ENCODE measurements at regions not wholly inside any gene's neighbourhood (a gene's known extent, or its start where the extent isn't known, plus 50 kb on each side); places are given as distances from the start of the nearest gene placed in this dataset.

DNA sequence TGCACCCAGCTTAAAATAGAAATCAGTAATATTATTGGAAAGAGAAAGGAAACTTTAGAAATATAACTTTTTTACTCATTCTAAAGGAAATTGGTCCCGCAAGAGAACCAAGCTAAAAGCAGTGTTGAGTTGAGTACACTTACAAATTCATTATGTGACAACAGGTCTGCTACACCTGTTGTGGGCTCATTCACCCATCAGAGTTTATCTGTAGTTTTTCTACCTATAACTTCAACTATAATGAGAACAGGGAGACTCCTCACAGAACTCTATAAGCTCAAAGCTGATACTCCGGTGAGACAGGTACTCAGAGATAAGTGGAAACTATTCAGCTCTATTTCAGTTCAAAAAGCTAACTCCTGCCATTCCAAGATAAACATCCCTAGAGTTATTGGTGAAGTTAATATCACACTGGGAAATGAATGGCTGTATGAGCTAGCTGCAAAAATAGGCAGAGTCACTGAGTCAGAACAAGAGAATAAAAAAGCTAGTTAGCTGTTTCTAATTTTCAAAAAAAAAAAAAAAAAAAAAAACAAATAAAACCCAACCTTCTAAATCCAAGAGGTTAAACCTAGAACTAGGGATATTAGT is 121.3 kb downstream of the PPP1R3A start:
- no peak for DNase-seq
- Histone ChIP-seq H3K4me1 (ENCODE audit: insufficient read depth, low read length) (no peaks in the 10 kb centered on the region), H3K27me3 (ENCODE audit: insufficient read depth, low read length) (no peaks in the 10 kb centered on the region), H3K36me3 (ENCODE audit: insufficient read depth, low read length) (no peaks in the 10 kb centered on the region), H3K9me3 (ENCODE audit: control insufficient read depth in 1 of 2, low read length in 2 of 2) (no peaks in the 10 kb centered on the region), H3K27ac (ENCODE audit: low read depth, low read length) (no peak overlapping the region), H3K4me3 (ENCODE audit: low read length in 2 of 2) (no peak overlapping the region)
- Mint-ChIP-seq H3K27ac (no peak overlapping the region), H3K9me3 (peaks cover 0 to 7% (median 3%) of the 10 kb centered on the region in 8 donors), H3K36me3 (no peaks in the 10 kb centered on the region), H3K27me3 (no peaks in the 10 kb centered on the region), H3K4me1 (no peaks in the 10 kb centered on the region), H3K4me3 (no peak overlapping the region)
- intact Hi-C loops (cut with micrococcal nuclease), result no loop called here
- POLR2A ChIA-PET (ENCODE audit: partially characterized antibody), result no interaction called here
- CTCF ChIA-PET (ENCODE audit: partially characterized antibody), result no interaction called here

DNA sequence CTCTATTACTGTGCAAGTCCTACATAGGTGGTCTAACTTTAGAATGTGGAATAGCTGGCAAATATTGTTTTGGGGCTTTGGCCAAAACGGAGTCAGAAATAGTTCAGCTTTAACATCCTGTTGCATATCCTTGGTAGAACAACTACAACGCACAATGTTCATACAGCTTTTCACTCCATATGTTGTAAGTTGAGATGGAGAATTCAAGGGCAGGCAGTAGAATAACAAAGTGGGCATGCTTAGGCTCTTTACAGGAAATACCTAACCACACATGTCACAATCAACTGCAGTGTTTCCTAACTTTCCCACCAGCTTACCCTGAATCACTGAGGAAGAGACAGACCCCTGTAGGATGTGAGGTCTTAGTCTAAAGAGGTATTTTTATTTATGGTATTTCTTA is 122.3 kb downstream of the PPP1R3A start:
- DNase-seq, result no peak
- H3K4me1 Mint-ChIP-seq, result no peaks in the 10 kb centered on the region
- no peaks in the 10 kb centered on the region for H3K27me3 ChIP-seq (ENCODE audit: insufficient read depth, low read length)
- no peaks in the 10 kb centered on the region for H3K4me1 ChIP-seq (ENCODE audit: insufficient read depth, low read length)
- H3K36me3 Mint-ChIP-seq, result no peaks in the 10 kb centered on the region
- intact Hi-C loops (cut with micrococcal nuclease), result no loop called here
- H3K9me3 ChIP-seq (ENCODE audit: control insufficient read depth in 1 of 2, low read length in 2 of 2), result no peaks in the 10 kb centered on the region
- CTCF ChIA-PET (ENCODE audit: partially characterized antibody), result no interaction called here
- H3K27me3 Mint-ChIP-seq, result no peaks in the 10 kb centered on the region
- H3K9me3 Mint-ChIP-seq, result peaks cover 0 to 7% (median 3%) of the 10 kb centered on the region in 8 donors
- H3K27ac ChIP-seq (ENCODE audit: low read depth, low read length), result no peak overlapping the region
- no peaks in the 10 kb centered on the region for H3K36me3 ChIP-seq (ENCODE audit: insufficient read depth, low read length)
- H3K4me3 Mint-ChIP-seq, result no peak overlapping the region
- H3K4me3 ChIP-seq (ENCODE audit: low read length in 2 of 2), result no peak overlapping the region
- H3K27ac Mint-ChIP-seq, result no peak overlapping the region
- POLR2A ChIA-PET (ENCODE audit: partially characterized antibody), result no interaction called here

GRCh38 chr7:113794573-113794972 is 124.2 kb downstream of the PPP1R3A start:
- no peaks in the 10 kb centered on the region for H3K36me3 ChIP-seq (ENCODE audit: insufficient read depth, low read length)
- ChIA-PET POLR2A (ENCODE audit: partially characterized antibody) (no interaction called here), CTCF (ENCODE audit: partially characterized antibody) (no interaction called here)
- Mint-ChIP-seq H3K9me3 (peaks cover 0 to 8% (median 3%) of the 10 kb centered on the region in 8 donors), H3K36me3 (no peaks in the 10 kb centered on the region), H3K27ac (no peak overlapping the region), H3K4me1 (no peaks in the 10 kb centered on the region), H3K4me3 (no peak overlapping the region), H3K27me3 (no peaks in the 10 kb centered on the region)
- no peak overlapping the region for H3K4me3 ChIP-seq (ENCODE audit: low read length in 2 of 2)
- H3K27me3 ChIP-seq (ENCODE audit: insufficient read depth, low read length), result no peaks in the 10 kb centered on the region
- no peak for DNase-seq
- no peak overlapping the region for H3K27ac ChIP-seq (ENCODE audit: low read depth, low read length)
- no peaks in the 10 kb centered on the region for H3K4me1 ChIP-seq (ENCODE audit: insufficient read depth, low read length)
- no peaks in the 10 kb centered on the region for H3K9me3 ChIP-seq (ENCODE audit: control insufficient read depth in 1 of 2, low read length in 2 of 2)
- intact Hi-C loops (cut with micrococcal nuclease), result no loop called here

- peaks cover 0 to 8% (median 3%) of the 10 kb centered on the region in 8 donors for H3K9me3 Mint-ChIP-seq
- no peaks in the 10 kb centered on the region for H3K4me1 ChIP-seq (ENCODE audit: insufficient read depth, low read length)
- H3K4me3 ChIP-seq (ENCODE audit: low read length in 2 of 2), result no peak overlapping the region
- no peaks in the 10 kb centered on the region for H3K27me3 Mint-ChIP-seq
- CTCF ChIA-PET (ENCODE audit: partially characterized antibody), result no interaction called here
- H3K36me3 ChIP-seq (ENCODE audit: insufficient read depth, low read length), result no peaks in the 10 kb centered on the region
- H3K27ac ChIP-seq (ENCODE audit: low read depth, low read length), result no peak overlapping the region
- DNase-seq, result no peak
- H3K36me3 Mint-ChIP-seq, result no peaks in the 10 kb centered on the region
- no peak overlapping the region for H3K27ac Mint-ChIP-seq
- no peaks in the 10 kb centered on the region for H3K27me3 ChIP-seq (ENCODE audit: insufficient read depth, low read length)
- no peaks in the 10 kb centered on the region for H3K4me1 Mint-ChIP-seq
- H3K9me3 ChIP-seq (ENCODE audit: control insufficient read depth in 1 of 2, low read length in 2 of 2), result no peaks in the 10 kb centered on the region
- POLR2A ChIA-PET (ENCODE audit: partially characterized antibody), result no interaction called here
- intact Hi-C loops (cut with micrococcal nuclease), result no loop called here
- no peak overlapping the region for H3K4me3 Mint-ChIP-seq
Observed at GRCh38 chr7:113793171-113793570, 125.6 kb downstream of the PPP1R3A start.

DNA sequence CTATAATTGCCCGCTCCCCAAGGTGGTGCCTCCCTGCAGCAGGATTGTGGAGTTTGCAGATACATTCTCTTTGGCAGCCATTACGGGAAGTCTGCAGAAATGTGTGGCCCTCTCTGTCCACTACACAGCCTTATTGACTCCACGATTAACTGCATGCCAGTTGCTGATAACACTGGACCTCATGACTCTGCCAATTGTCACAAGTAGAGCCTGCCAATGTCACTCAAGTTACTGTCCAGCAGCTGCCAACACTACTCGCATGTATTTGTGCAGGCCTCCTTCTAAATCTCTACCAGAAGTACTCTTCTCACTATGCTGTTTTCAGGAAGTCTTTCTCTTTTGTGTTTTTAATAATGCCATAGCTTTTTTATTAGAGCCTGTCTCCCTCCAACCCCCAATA is 128.8 kb downstream of the PPP1R3A start:
- H3K9me3 Mint-ChIP-seq, result peaks cover 0 to 8% (median 2%) of the 10 kb centered on the region in 8 donors
- no peaks in the 10 kb centered on the region for H3K36me3 Mint-ChIP-seq
- no peaks in the 10 kb centered on the region for H3K36me3 ChIP-seq (ENCODE audit: insufficient read depth, low read length)
- no peak overlapping the region for H3K4me3 ChIP-seq (ENCODE audit: low read length in 2 of 2)
- H3K27ac ChIP-seq (ENCODE audit: low read depth, low read length), result no peak overlapping the region
- ChIA-PET CTCF (ENCODE audit: partially characterized antibody) (no interaction called here), POLR2A (ENCODE audit: partially characterized antibody) (no interaction called here)
- DNase-seq, result no peak
- no peaks in the 10 kb centered on the region for H3K4me1 Mint-ChIP-seq
- no peaks in the 10 kb centered on the region for H3K27me3 Mint-ChIP-seq
- H3K4me3 Mint-ChIP-seq, result no peak overlapping the region
- H3K9me3 ChIP-seq (ENCODE audit: control insufficient read depth in 1 of 2, low read length in 2 of 2), result no peaks in the 10 kb centered on the region
- no peaks in the 10 kb centered on the region for H3K4me1 ChIP-seq (ENCODE audit: insufficient read depth, low read length)
- intact Hi-C loops (cut with micrococcal nuclease), result no loop called here
- H3K27me3 ChIP-seq (ENCODE audit: insufficient read depth, low read length), result no peaks in the 10 kb centered on the region
- no peak overlapping the region for H3K27ac Mint-ChIP-seq

GRCh38 chr7:113787106-113787505 is 131.7 kb downstream of the PPP1R3A start:
- no peak overlapping the region for H3K4me3 ChIP-seq (ENCODE audit: low read length in 2 of 2)
- intact Hi-C loops (cut with micrococcal nuclease), result no loop called here
- no peaks in the 10 kb centered on the region for H3K36me3 ChIP-seq (ENCODE audit: insufficient read depth, low read length)
- DNase-seq, result no peak
- H3K27me3 Mint-ChIP-seq, result no peaks in the 10 kb centered on the region
- H3K4me3 Mint-ChIP-seq, result no peak overlapping the region
- no peaks in the 10 kb centered on the region for H3K27me3 ChIP-seq (ENCODE audit: insufficient read depth, low read length)
- H3K36me3 Mint-ChIP-seq, result no peaks in the 10 kb centered on the region
- POLR2A ChIA-PET (ENCODE audit: partially characterized antibody), result no interaction called here
- H3K27ac ChIP-seq (ENCODE audit: low read depth, low read length), result no peak overlapping the region
- no peaks in the 10 kb centered on the region for H3K9me3 ChIP-seq (ENCODE audit: control insufficient read depth in 1 of 2, low read length in 2 of 2)
- CTCF ChIA-PET (ENCODE audit: partially characterized antibody), result no interaction called here
- H3K27ac Mint-ChIP-seq, result no peak overlapping the region
- peaks cover 0 to 3% (median 0%) of the 10 kb centered on the region in 8 donors for H3K9me3 Mint-ChIP-seq
- H3K4me1 ChIP-seq (ENCODE audit: insufficient read depth, low read length), result no peaks in the 10 kb centered on the region
- no peaks in the 10 kb centered on the region for H3K4me1 Mint-ChIP-seq

GRCh38 chr7:113784956-113785355 is 133.9 kb downstream of the PPP1R3A start:
- no peaks in the 10 kb centered on the region for H3K27me3 Mint-ChIP-seq
- no peak overlapping the region for H3K4me3 ChIP-seq (ENCODE audit: low read length in 2 of 2)
- H3K9me3 Mint-ChIP-seq, result peaks cover 0 to 2% (median 0%) of the 10 kb centered on the region in 8 donors
- no peak overlapping the region for H3K27ac ChIP-seq (ENCODE audit: low read depth, low read length)
- no peaks in the 10 kb centered on the region for H3K9me3 ChIP-seq (ENCODE audit: control insufficient read depth in 1 of 2, low read length in 2 of 2)
- intact Hi-C loops (cut with micrococcal nuclease), result no loop called here
- H3K4me1 ChIP-seq (ENCODE audit: insufficient read depth, low read length), result no peaks in the 10 kb centered on the region
- no peak for DNase-seq
- H3K27me3 ChIP-seq (ENCODE audit: insufficient read depth, low read length), result no peaks in the 10 kb centered on the region
- no peak overlapping the region for H3K4me3 Mint-ChIP-seq
- ChIA-PET CTCF (ENCODE audit: partially characterized antibody) (no interaction called here), POLR2A (ENCODE audit: partially characterized antibody) (no interaction called here)
- no peaks in the 10 kb centered on the region for H3K36me3 Mint-ChIP-seq
- H3K36me3 ChIP-seq (ENCODE audit: insufficient read depth, low read length), result no peaks in the 10 kb centered on the region
- no peaks in the 10 kb centered on the region for H3K4me1 Mint-ChIP-seq
- H3K27ac Mint-ChIP-seq, result no peak overlapping the region

GRCh38 chr7:113784316-113784715 is 134.5 kb downstream of the PPP1R3A start:
- H3K4me3 ChIP-seq (ENCODE audit: low read length in 2 of 2), result no peak overlapping the region
- H3K36me3 ChIP-seq (ENCODE audit: insufficient read depth, low read length), result no peaks in the 10 kb centered on the region
- no peaks in the 10 kb centered on the region for H3K4me1 ChIP-seq (ENCODE audit: insufficient read depth, low read length)
- no peaks in the 10 kb centered on the region for H3K27me3 ChIP-seq (ENCODE audit: insufficient read depth, low read length)
- intact Hi-C loops (cut with micrococcal nuclease), result no loop called here
- peaks cover 0 to 2% (median 0%) of the 10 kb centered on the region in 8 donors for H3K9me3 Mint-ChIP-seq
- H3K27ac ChIP-seq (ENCODE audit: low read depth, low read length), result no peak overlapping the region
- H3K4me1 Mint-ChIP-seq, result no peaks in the 10 kb centered on the region
- H3K27ac Mint-ChIP-seq, result no peak overlapping the region
- ChIA-PET POLR2A (ENCODE audit: partially characterized antibody) (no interaction called here), CTCF (ENCODE audit: partially characterized antibody) (no interaction called here)
- H3K36me3 Mint-ChIP-seq, result no peaks in the 10 kb centered on the region
- DNase-seq, result no peak
- H3K9me3 ChIP-seq (ENCODE audit: control insufficient read depth in 1 of 2, low read length in 2 of 2), result no peaks in the 10 kb centered on the region
- no peaks in the 10 kb centered on the region for H3K27me3 Mint-ChIP-seq
- H3K4me3 Mint-ChIP-seq, result no peak overlapping the region

Measured in CD4-positive, alpha-beta memory T cell (primary cell).